HEK293 (cell line): ENCODE measurements at regions not wholly inside any gene's neighbourhood (a gene's known extent, or its start where the extent isn't known, plus 50 kb on each side); places are given as distances from the start of the nearest gene placed in this dataset.

Experiments
- CTCF ChIA-PET: fragments of 350-600 bp; formaldehyde crosslinking; extraction: SDS; loops from one replicate; lab custom pipeline; 2021; ENCODE audit warnings: antibody characterized with exemption; lab: Yijun Ruan, JAX
- POLR2A ChIA-PET: fragments of 300-600 bp; formaldehyde crosslinking; extraction: SDS; loops from one replicate; lab custom pipeline; 2020; ENCODE audit warnings: antibody characterized with exemption, inconsistent platforms; lab: Yijun Ruan, JAX
- H3K27ac ChIP-seq: fragments of 200-500 bp; sonication (Bioruptor generic); 2 replicates; pipeline ENCODE4 v1.5.1; 2014; ENCODE audit warnings: low read depth, low read length, control low read depth, inconsistent platforms; ENCODE audit errors: extremely low read depth
- H3K36me3 ChIP-seq, 2 experiments: fragments of 200-500 bp in 1 of 2; sonication (Bioruptor generic) in 1 of 2; 1 replicate in 1 of 2; 2 replicates in 1 of 2; pipeline ENCODE4 v1.5.1; 2014 to 2017; ENCODE audit warnings: inconsistent platforms in 2 of 2, low read length in 2 of 2; ENCODE audit not compliant: control insufficient read depth in 2 of 2, insufficient read depth in 1 of 2
- H3K4me1 ChIP-seq: fragments of 200-500 bp; sonication (Bioruptor generic); 2 replicates; pipeline ENCODE4 v1.5.1; 2014; ENCODE audit warnings: mild to moderate bottlenecking, low read length, inconsistent platforms; ENCODE audit not compliant: control insufficient read depth, insufficient read depth
- H3K4me3 ChIP-seq: 2 replicates; pipeline ENCODE4 v1.5.1; 2011; ENCODE audit warnings: low read depth, mild to moderate bottlenecking, control low read depth, low read length, moderate library complexity
- H3K9me3 ChIP-seq: fragments of 200-500 bp; sonication (Bioruptor generic); 2 replicates; pipeline ENCODE4 v1.5.1; 2014; ENCODE audit warnings: low read depth, low read length, inconsistent platforms; ENCODE audit not compliant: control insufficient read depth, insufficient read depth
- GLIS2 ChIP-seq: fragments of 450-650 bp; formaldehyde crosslinking; IDR thresholded peaks from 2 replicates; pipeline ENCODE4 v1.5.1; 2016; ENCODE audit warnings: missing biosample characterization, missing genetic modification characterization
- HOXC10 ChIP-seq: sonication (generic); formaldehyde crosslinking; IDR thresholded peaks from 2 replicates; pipeline ENCODE4 v1.8.1; 2023; ENCODE audit warnings: mild to moderate bottlenecking, missing genetic modification reagents
- MEIS1 ChIP-seq: sonication (generic); formaldehyde crosslinking; IDR thresholded peaks from 2 replicates; pipeline ENCODE4 v1.8.1; 2022; ENCODE audit warnings: missing genetic modification reagents, mild to moderate bottlenecking, borderline replicate concordance
- OVOL3 ChIP-seq: fragments of 450-650 bp; formaldehyde crosslinking; IDR thresholded peaks from 2 replicates; pipeline ENCODE4 v1.5.1; 2016; ENCODE audit warnings: missing biosample characterization, missing genetic modification characterization
- PRDM1 ChIP-seq: fragments of 450-650 bp; formaldehyde crosslinking; IDR thresholded peaks from 2 replicates; pipeline ENCODE4; 2016; ENCODE audit warnings: missing biosample characterization, missing genetic modification characterization
- SETDB1 ChIP-seq: IDR thresholded peaks from one replicate; pipeline ENCODE4 v1.6.1; 2017; ENCODE audit warnings: mild to moderate bottlenecking, low read length, moderate library complexity, mixed read lengths; ENCODE audit not compliant: insufficient read length
- WT1 ChIP-seq: fragments of 450-650 bp; formaldehyde crosslinking; IDR thresholded peaks from 2 replicates; pipeline ENCODE4 v1.5.1; 2016; ENCODE audit warnings: missing biosample characterization, missing genetic modification characterization
- ZBTB21 ChIP-seq: fragments of 450-650 bp; formaldehyde crosslinking; IDR thresholded peaks from 2 replicates; pipeline ENCODE4 v1.5.1; 2017; ENCODE audit warnings: missing biosample characterization, missing genetic modification characterization
- ZBTB48 ChIP-seq: fragments of 450-650 bp; formaldehyde crosslinking; IDR thresholded peaks from 2 replicates; pipeline ENCODE4 v1.5.1; 2016; ENCODE audit warnings: missing biosample characterization, missing genetic modification characterization
- ZIC2 ChIP-seq: fragments of 450-650 bp; formaldehyde crosslinking; IDR thresholded peaks from 2 replicates; pipeline ENCODE4 v1.5.1; 2016; ENCODE audit warnings: missing biosample characterization, missing genetic modification characterization
- ZNF155 ChIP-seq: fragments of 450-650 bp; formaldehyde crosslinking; IDR thresholded peaks from 2 replicates; pipeline ENCODE4 v1.5.1; 2016; ENCODE audit warnings: missing biosample characterization, missing genetic modification characterization
- ZNF175 ChIP-seq: fragments of 450-650 bp; formaldehyde crosslinking; IDR thresholded peaks from 2 replicates; pipeline ENCODE4 v1.5.1; 2016; ENCODE audit warnings: missing biosample characterization, missing genetic modification characterization
- ZNF239 ChIP-seq: fragments of 450-650 bp; formaldehyde crosslinking; IDR thresholded peaks from 2 replicates; pipeline ENCODE4 v1.5.1; 2016; ENCODE audit warnings: missing biosample characterization, missing genetic modification characterization
- ZNF366 ChIP-seq: fragments of 450-650 bp; formaldehyde crosslinking; conservative IDR thresholded peaks from 2 replicates; pipeline ENCODE4 v1.5.1; 2016; ENCODE audit warnings: missing biosample characterization, missing genetic modification characterization
- ZNF560 ChIP-seq: fragments of 450-650 bp; formaldehyde crosslinking; IDR thresholded peaks from 2 replicates; pipeline ENCODE4 v1.5.1; 2017; ENCODE audit warnings: missing biosample characterization, missing genetic modification characterization, borderline replicate concordance
- ZNF571 ChIP-seq: fragments of 450-650 bp; formaldehyde crosslinking; IDR thresholded peaks from 2 replicates; pipeline ENCODE4 v1.5.0; 2017; ENCODE audit warnings: missing biosample characterization, missing genetic modification characterization
- ZNF600 ChIP-seq: fragments of 450-650 bp; formaldehyde crosslinking; IDR thresholded peaks from 2 replicates; pipeline ENCODE4 v1.5.1; 2016; ENCODE audit warnings: missing biosample characterization, missing genetic modification characterization
- ZNF654 ChIP-seq: fragments of 450-650 bp; formaldehyde crosslinking; IDR thresholded peaks from 2 replicates; pipeline ENCODE4 v1.5.1; 2016; ENCODE audit warnings: low read depth, missing biosample characterization, missing genetic modification characterization
- ZNF785 ChIP-seq: fragments of 450-650 bp; formaldehyde crosslinking; IDR thresholded peaks from 2 replicates; pipeline ENCODE4 v1.5.1; 2016; ENCODE audit warnings: missing biosample characterization, missing genetic modification characterization
- TF ChIP-seq, protein P1 (sequence below): sonication (generic); formaldehyde crosslinking; IDR thresholded peaks from 2 replicates; pipeline ENCODE4 v1.8.1; 2022; ENCODE audit warnings: mild to moderate bottlenecking, moderate library complexity, missing genetic modification reagents
- TF ChIP-seq, protein P2 (sequence below): fragments of 450-650 bp; formaldehyde crosslinking; IDR thresholded peaks from 2 replicates; pipeline ENCODE4 v1.5.1; 2017; ENCODE audit warnings: missing biosample characterization, mild to moderate bottlenecking, missing genetic modification characterization, moderate library complexity
- TF ChIP-seq, protein P3 (sequence below): fragments of 450-650 bp; formaldehyde crosslinking; IDR thresholded peaks from 2 replicates; pipeline ENCODE4 v1.5.1; 2017; ENCODE audit warnings: missing biosample characterization, missing genetic modification characterization
- TF ChIP-seq, protein P4 (sequence below): fragments of 450-650 bp; formaldehyde crosslinking; IDR thresholded peaks from 2 replicates; pipeline ENCODE4 v1.5.1; 2017; ENCODE audit warnings: missing biosample characterization, missing genetic modification characterization

DNA sequence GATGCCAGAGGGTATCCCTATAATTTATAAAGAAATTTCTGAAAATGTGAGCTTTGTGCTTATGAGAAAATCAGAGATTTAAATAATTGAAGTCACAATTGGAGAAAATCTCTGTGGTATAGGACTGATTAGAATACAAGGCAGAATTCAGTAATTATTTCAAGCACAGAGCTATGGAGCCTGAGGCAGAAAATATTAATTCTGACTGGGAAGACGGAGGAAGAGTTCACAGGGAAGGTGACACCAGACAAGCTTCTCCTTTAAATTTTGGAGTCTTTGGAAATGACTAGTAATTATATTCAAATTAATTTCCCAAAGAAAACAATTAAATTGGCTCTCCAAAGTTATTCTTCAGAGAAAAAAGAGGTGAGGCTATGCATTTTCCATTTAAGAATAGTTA is 121.5 kb downstream of the CHRM3 start:
- TF ChIP-seq PRDM1 (tag by site-specific recombination) = no peak
- TF ChIP-seq ZNF654 (tag by site-specific recombination) = no peak
- TF ChIP-seq ZBTB21 (tag by site-specific recombination) = no peak
- TF ChIP-seq ZIC2 (tag by site-specific recombination) = no peak
- TF ChIP-seq GLIS2 (tag by site-specific recombination) = no peak
- TF ChIP-seq ZNF239 (tag by site-specific recombination) = no peak
- no peak for TF ChIP-seq ZNF600 (tag by site-specific recombination)
- no peak for TF ChIP-seq MEIS1
- TF ChIP-seq, protein P1, sequence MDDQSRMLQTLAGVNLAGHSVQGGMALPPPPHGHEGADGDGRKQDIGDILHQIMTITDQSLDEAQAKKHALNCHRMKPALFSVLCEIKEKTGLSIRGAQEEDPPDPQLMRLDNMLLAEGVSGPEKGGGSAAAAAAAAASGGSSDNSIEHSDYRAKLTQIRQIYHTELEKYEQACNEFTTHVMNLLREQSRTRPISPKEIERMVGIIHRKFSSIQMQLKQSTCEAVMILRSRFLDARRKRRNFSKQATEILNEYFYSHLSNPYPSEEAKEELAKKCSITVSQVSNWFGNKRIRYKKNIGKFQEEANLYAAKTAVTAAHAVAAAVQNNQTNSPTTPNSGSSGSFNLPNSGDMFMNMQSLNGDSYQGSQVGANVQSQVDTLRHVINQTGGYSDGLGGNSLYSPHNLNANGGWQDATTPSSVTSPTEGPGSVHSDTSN (CRISPR knock-in tag) = no peak
- TF ChIP-seq, protein P2, sequence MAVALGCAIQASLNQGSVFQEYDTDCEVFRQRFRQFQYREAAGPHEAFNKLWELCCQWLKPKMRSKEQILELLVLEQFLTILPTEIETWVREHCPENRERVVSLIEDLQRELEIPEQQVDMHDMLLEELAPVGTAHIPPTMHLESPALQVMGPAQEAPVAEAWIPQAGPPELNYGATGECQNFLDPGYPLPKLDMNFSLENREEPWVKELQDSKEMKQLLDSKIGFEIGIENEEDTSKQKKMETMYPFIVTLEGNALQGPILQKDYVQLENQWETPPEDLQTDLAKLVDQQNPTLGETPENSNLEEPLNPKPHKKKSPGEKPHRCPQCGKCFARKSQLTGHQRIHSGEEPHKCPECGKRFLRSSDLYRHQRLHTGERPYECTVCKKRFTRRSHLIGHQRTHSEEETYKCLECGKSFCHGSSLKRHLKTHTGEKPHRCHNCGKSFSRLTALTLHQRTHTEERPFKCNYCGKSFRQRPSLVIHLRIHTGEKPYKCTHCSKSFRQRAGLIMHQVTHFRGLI (tag by site-specific recombination) = no peak
- TF ChIP-seq, protein P3, sequence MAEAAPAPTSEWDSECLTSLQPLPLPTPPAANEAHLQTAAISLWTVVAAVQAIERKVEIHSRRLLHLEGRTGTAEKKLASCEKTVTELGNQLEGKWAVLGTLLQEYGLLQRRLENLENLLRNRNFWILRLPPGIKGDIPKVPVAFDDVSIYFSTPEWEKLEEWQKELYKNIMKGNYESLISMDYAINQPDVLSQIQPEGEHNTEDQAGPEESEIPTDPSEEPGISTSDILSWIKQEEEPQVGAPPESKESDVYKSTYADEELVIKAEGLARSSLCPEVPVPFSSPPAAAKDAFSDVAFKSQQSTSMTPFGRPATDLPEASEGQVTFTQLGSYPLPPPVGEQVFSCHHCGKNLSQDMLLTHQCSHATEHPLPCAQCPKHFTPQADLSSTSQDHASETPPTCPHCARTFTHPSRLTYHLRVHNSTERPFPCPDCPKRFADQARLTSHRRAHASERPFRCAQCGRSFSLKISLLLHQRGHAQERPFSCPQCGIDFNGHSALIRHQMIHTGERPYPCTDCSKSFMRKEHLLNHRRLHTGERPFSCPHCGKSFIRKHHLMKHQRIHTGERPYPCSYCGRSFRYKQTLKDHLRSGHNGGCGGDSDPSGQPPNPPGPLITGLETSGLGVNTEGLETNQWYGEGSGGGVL (tag by site-specific recombination) = no peak
- TF ChIP-seq ZBTB48 (tag by site-specific recombination) = no peak
- no peak for TF ChIP-seq SETDB1
- TF ChIP-seq ZNF785 (tag by site-specific recombination) = no peak
- no peak overlapping the region for H3K27ac ChIP-seq
- ChIA-PET CTCF (no interaction called here), POLR2A (no interaction called here)
- no peaks in the 10 kb centered on the region for H3K4me1 ChIP-seq
- no peaks in the 10 kb centered on the region for H3K36me3 ChIP-seq
- H3K9me3 ChIP-seq = no peaks in the 10 kb centered on the region
- no peak overlapping the region for H3K4me3 ChIP-seq

DNA sequence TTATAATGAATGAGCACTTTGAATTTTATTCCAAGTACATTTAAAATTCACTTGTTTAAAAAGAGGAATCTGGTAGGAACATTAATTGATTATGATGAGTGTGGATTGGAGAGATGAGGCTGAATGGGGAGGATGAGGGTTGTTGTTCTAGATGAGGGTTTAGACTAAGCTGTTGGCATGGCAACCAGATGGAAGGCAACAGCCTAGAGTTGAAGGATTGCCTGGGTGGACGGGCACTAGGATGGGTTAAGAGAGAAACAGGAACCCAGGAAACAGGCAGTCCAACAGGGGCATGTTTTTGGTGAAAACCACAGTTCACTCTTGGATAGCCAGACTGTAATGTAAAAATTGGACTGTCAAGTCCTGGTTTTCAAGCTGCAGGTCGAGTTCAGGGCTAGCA is 125.5 kb downstream of the CHRM3 start:
- ChIA-PET CTCF (interaction anchor here (0.7 kb wide), 1 partner anchor 12 kb away, joined by 3 read pairs; no protein-coding TSS in a partner anchor), POLR2A (no interaction called here)
- H3K36me3 ChIP-seq = no peaks in the 10 kb centered on the region
- no peak overlapping the region for H3K4me3 ChIP-seq
- H3K4me1 ChIP-seq = no peaks in the 10 kb centered on the region
- H3K9me3 ChIP-seq = no peaks in the 10 kb centered on the region
- TF ChIP-seq ZNF571 (tag by site-specific recombination) (no peak), WT1 (tag by site-specific recombination) (no peak), OVOL3 (tag by site-specific recombination) (no peak), ZNF560 (tag by site-specific recombination) (no peak), HOXC10 (no peak), ZNF366 (tag by site-specific recombination) (no peak), ZNF239 (tag by site-specific recombination) (no peak), ZIC2 (tag by site-specific recombination) (no peak), ZNF155 (no peak), ZNF175 (no peak)
- TF ChIP-seq, protein P1 (CRISPR knock-in tag) = no peak
- TF ChIP-seq, protein P4, sequence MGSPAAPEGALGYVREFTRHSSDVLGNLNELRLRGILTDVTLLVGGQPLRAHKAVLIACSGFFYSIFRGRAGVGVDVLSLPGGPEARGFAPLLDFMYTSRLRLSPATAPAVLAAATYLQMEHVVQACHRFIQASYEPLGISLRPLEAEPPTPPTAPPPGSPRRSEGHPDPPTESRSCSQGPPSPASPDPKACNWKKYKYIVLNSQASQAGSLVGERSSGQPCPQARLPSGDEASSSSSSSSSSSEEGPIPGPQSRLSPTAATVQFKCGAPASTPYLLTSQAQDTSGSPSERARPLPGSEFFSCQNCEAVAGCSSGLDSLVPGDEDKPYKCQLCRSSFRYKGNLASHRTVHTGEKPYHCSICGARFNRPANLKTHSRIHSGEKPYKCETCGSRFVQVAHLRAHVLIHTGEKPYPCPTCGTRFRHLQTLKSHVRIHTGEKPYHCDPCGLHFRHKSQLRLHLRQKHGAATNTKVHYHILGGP (tag by site-specific recombination) = no peak
- H3K27ac ChIP-seq = no peak overlapping the region
